ENCODE measurements at regions not wholly inside any gene's neighbourhood (a gene's known extent, or its start where the extent isn't known, plus 50 kb on each side); places are given as distances from the start of the nearest gene placed in this dataset.

DNA sequence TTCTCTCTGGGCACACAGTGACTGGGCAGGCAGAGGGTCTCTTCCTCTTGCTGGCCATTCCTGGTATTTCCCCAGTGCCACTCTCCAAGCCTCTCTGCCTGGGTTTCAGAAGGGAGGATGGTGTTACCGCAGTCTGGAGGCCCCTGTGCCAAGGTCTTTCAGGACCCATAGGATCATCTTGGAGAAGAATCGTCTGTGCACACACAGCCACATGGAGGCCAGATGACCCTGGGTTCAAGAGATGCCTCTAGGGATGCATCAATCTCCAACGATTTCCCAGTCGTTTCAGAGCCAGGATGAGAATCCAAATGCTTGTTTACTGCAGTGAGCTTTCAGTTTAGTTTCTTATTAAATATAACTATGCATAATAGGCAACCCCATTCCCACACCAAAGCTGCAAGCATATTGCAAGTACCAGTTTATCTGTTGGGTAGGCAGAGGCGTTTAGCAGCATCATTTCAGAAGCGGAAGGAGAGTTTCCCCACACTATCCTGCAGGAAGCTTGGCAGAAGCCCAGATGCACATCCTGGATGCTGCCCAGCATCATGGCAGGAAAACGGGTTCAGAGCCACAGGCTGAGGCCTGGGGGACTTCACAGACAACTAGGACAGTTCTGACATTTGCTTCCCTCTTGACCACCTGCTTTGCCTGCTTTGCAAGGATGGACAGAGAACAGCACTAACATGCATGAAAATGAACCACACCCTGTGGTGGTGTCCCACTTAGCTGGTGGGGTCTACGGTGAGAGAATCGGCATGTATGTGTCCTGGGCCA, 134.7 kb upstream of the FAM20C start:
- Histone ChIP-seq H3K36me3 (ENCODE audit: control insufficient read depth, insufficient read depth, low read length) (no peaks in the 10 kb centered on the region), H3K4me1 (ENCODE audit: control insufficient read depth, insufficient read depth, low read length, poor library complexity, severe bottlenecking) (no peaks in the 10 kb centered on the region), H3K4me3 (ENCODE audit: low read depth, low read length) (no peak overlapping the region), H3K27ac (ENCODE audit: insufficient read depth, low read length, poor library complexity, severe bottlenecking) (no peak overlapping the region), H3K9me3 (ENCODE audit: control insufficient read depth in 2 of 2, low read length in 2 of 2) (no peaks in the 10 kb centered on the region), H3K27me3 (ENCODE audit: control insufficient read depth, insufficient read depth, low read length) (no peaks in the 10 kb centered on the region)
- Mint-ChIP-seq H3K27me3 (no peaks in the 10 kb centered on the region), H3K27ac (no peak overlapping the region), H3K9me3 (no peaks in the 10 kb centered on the region), H3K4me3 (no peak overlapping the region), H3K4me1 (no peaks in the 10 kb centered on the region), H3K36me3 (no peaks in the 10 kb centered on the region)
- DNase-seq, result no peak
- no peak for ATAC-seq (ENCODE audit: low read depth in 2 of 2)

GRCh38 chr7:58316-58715, 134.1 kb upstream of the FAM20C start:
- Histone ChIP-seq H3K27me3 (ENCODE audit: control insufficient read depth, insufficient read depth, low read length) (no peaks in the 10 kb centered on the region), H3K9me3 (ENCODE audit: control insufficient read depth in 2 of 2, low read length in 2 of 2) (no peaks in the 10 kb centered on the region), H3K36me3 (ENCODE audit: control insufficient read depth, insufficient read depth, low read length) (no peaks in the 10 kb centered on the region), H3K4me1 (ENCODE audit: control insufficient read depth, insufficient read depth, low read length, poor library complexity, severe bottlenecking) (no peaks in the 10 kb centered on the region), H3K4me3 (ENCODE audit: low read depth, low read length) (no peak overlapping the region), H3K27ac (ENCODE audit: insufficient read depth, low read length, poor library complexity, severe bottlenecking) (no peak overlapping the region)
- DNase-seq (no peak), ATAC-seq (ENCODE audit: low read depth in 2 of 2) (no peak)
- Mint-ChIP-seq H3K9me3 (no peaks in the 10 kb centered on the region), H3K4me3 (no peak overlapping the region), H3K4me1 (no peaks in the 10 kb centered on the region), H3K27ac (no peak overlapping the region), H3K36me3 (no peaks in the 10 kb centered on the region), H3K27me3 (no peaks in the 10 kb centered on the region)

DNA sequence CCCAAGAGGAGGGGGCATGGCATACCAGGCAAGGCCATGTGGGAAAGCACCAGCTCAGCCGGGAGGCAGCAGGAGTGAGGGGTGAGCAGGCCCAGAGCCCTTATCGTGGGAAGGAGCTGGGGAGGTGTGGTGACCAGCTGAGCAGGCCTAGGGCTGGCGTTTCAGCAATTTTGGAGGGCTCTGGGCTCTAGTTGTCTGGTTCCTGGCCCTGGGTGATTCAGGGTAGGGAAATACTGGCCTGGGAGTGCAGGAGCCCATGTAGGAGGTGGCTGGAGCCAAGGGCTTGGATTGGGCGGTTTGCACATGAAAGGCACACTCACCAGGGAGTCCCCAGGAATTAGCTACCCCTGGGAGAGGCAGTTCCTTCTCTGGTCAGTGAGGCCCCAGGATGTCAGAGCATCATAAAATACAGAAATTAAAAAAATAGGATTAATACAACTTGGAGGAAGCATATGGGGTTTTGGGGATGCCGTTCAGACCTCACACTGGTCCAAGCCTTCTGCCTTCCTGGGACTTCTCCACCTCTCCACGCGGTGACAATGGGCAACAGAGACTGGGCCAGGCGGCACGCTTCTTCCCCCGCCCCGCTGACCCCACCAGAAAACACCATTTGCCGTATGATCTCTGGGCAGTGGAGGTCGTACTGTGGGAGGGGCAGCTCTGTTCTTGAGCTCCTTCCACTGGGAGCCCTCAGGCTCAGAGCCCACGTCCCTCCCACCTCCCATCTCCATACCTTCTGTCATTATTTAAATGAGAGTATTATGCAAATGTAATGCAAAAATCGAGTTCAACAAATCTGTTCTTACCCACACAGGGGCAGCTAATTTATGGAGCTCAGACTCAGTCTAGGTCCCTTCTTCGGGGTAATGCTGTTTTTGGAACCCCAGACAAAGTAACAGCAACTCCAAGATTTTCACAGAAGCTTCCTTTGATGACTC, 133.0 kb upstream of the FAM20C start:
- Mint-ChIP-seq H3K27me3 (no peaks in the 10 kb centered on the region), H3K27ac (peak overlapping the region in 1 of 3 donors; percentile 41), H3K36me3 (no peaks in the 10 kb centered on the region), H3K4me1 (no peaks in the 10 kb centered on the region), H3K9me3 (no peaks in the 10 kb centered on the region), H3K4me3 (no peak overlapping the region)
- DNase-seq (no peak), ATAC-seq (ENCODE audit: low read depth in 2 of 2) (no peak)
- H3K27me3 ChIP-seq (ENCODE audit: control insufficient read depth, insufficient read depth, low read length), result no peaks in the 10 kb centered on the region
- no peak overlapping the region for H3K4me3 ChIP-seq (ENCODE audit: low read depth, low read length)
- no peaks in the 10 kb centered on the region for H3K4me1 ChIP-seq (ENCODE audit: control insufficient read depth, insufficient read depth, low read length, poor library complexity, severe bottlenecking)
- no peaks in the 10 kb centered on the region for H3K36me3 ChIP-seq (ENCODE audit: control insufficient read depth, insufficient read depth, low read length)
- H3K9me3 ChIP-seq (ENCODE audit: control insufficient read depth in 2 of 2, low read length in 2 of 2), result no peaks in the 10 kb centered on the region
- no peak overlapping the region for H3K27ac ChIP-seq (ENCODE audit: insufficient read depth, low read length, poor library complexity, severe bottlenecking)

GRCh38 chr7:60017-60675, 132.2 kb upstream of the FAM20C start:
- Mint-ChIP-seq H3K27ac (no peak overlapping the region), H3K4me1 (no peaks in the 10 kb centered on the region), H3K9me3 (no peaks in the 10 kb centered on the region), H3K36me3 (no peaks in the 10 kb centered on the region), H3K4me3 (no peak overlapping the region), H3K27me3 (no peaks in the 10 kb centered on the region)
- no peak for ATAC-seq (ENCODE audit: low read depth in 2 of 2)
- Histone ChIP-seq H3K27ac (ENCODE audit: insufficient read depth, low read length, poor library complexity, severe bottlenecking) (no peak overlapping the region), H3K27me3 (ENCODE audit: control insufficient read depth, insufficient read depth, low read length) (no peaks in the 10 kb centered on the region), H3K4me3 (ENCODE audit: low read depth, low read length) (no peak overlapping the region), H3K4me1 (ENCODE audit: control insufficient read depth, insufficient read depth, low read length, poor library complexity, severe bottlenecking) (no peaks in the 10 kb centered on the region), H3K36me3 (ENCODE audit: control insufficient read depth, insufficient read depth, low read length) (no peaks in the 10 kb centered on the region), H3K9me3 (ENCODE audit: control insufficient read depth in 2 of 2, low read length in 2 of 2) (no peaks in the 10 kb centered on the region)
- DNase-seq, result no peak

DNA sequence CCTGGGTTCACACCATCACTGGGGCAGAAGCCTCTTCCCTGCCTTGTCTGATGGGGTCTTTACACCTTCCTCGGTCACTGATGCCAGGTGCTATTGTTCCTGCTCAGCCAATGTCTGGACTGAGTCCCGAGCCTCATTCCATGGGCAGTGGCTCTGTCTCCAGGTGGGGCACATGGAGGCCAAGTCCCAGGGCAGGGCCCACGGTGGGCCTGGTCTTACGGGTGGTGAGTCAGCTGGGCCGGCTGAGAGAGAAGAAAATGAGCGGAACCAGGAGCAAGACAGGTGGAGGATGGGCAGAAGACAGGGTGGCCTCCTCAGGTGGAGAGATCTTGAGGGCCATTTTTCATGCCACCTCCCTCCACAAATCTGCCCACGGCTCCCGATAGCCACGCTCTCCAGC, 131.7 kb upstream of the FAM20C start:
- no peaks in the 10 kb centered on the region for H3K36me3 Mint-ChIP-seq
- no peak overlapping the region for H3K27ac Mint-ChIP-seq

GRCh38 chr7:61111-61510, 131.3 kb upstream of the FAM20C start:
- ATAC-seq (ENCODE audit: low read depth in 2 of 2) (no peak), DNase-seq (no peak)
- Mint-ChIP-seq H3K4me1 (no peaks in the 10 kb centered on the region), H3K4me3 (no peak overlapping the region), H3K36me3 (no peaks in the 10 kb centered on the region), H3K27ac (no peak overlapping the region), H3K9me3 (no peaks in the 10 kb centered on the region), H3K27me3 (no peaks in the 10 kb centered on the region)
- Histone ChIP-seq H3K4me1 (ENCODE audit: control insufficient read depth, insufficient read depth, low read length, poor library complexity, severe bottlenecking) (no peaks in the 10 kb centered on the region), H3K4me3 (ENCODE audit: low read depth, low read length) (no peak overlapping the region), H3K27ac (ENCODE audit: insufficient read depth, low read length, poor library complexity, severe bottlenecking) (no peak overlapping the region), H3K27me3 (ENCODE audit: control insufficient read depth, insufficient read depth, low read length) (no peaks in the 10 kb centered on the region), H3K9me3 (ENCODE audit: control insufficient read depth in 2 of 2, low read length in 2 of 2) (no peaks in the 10 kb centered on the region), H3K36me3 (ENCODE audit: control insufficient read depth, insufficient read depth, low read length) (no peaks in the 10 kb centered on the region)

More for the DNA sequence above, 131.7 kb upstream of the FAM20C start:
- Mint-ChIP-seq H3K27me3 (no peaks in the 10 kb centered on the region), H3K4me3 (no peak overlapping the region), H3K4me1 (no peaks in the 10 kb centered on the region), H3K9me3 (no peaks in the 10 kb centered on the region)
- ATAC-seq (ENCODE audit: low read depth in 2 of 2) (no peak), DNase-seq (no peak)
- Histone ChIP-seq H3K36me3 (ENCODE audit: control insufficient read depth, insufficient read depth, low read length) (no peaks in the 10 kb centered on the region), H3K4me3 (ENCODE audit: low read depth, low read length) (no peak overlapping the region), H3K9me3 (ENCODE audit: control insufficient read depth in 2 of 2, low read length in 2 of 2) (no peaks in the 10 kb centered on the region), H3K27me3 (ENCODE audit: control insufficient read depth, insufficient read depth, low read length) (no peaks in the 10 kb centered on the region), H3K4me1 (ENCODE audit: control insufficient read depth, insufficient read depth, low read length, poor library complexity, severe bottlenecking) (no peaks in the 10 kb centered on the region), H3K27ac (ENCODE audit: insufficient read depth, low read length, poor library complexity, severe bottlenecking) (no peak overlapping the region)

DNA sequence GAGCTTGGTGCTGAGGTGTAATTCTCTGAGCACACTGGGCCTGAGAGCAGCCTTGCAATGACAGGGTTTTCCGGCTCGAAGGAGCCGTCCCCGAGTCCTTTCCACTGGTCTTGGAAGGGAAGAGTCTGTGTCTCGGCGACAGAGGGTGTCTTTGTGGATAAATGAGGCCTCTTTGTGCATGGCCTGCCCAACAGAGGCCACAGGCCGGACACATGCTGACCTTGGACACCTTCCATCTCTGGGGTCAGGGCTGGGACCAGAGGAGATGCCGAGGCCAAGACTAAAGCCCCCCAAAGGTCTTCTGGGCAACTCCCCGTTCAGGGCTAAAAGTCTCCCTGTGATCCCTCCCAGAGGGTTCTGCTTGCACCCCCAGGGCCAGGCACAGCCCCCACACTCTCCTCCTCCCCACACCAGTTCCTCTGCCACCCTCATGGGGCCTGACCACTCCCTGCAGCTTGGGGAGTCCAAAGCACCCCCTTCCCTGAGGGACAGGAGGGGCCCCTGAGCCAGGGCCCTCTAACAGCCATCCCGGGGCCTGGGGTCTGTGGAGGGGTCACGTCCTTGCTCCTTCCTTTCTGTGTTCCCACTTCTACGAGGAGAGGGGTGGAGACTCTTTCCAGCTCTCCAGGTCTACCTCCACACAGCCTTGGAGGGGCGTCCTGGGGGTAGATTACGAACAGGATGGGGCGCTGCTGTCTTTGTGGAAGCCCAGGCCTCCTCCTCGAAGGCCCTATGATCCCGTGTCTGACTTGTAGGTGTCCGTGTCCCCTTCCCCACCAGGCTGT, 130.6 kb upstream of the FAM20C start:
- no peak overlapping the region for H3K27ac ChIP-seq (ENCODE audit: insufficient read depth, low read length, poor library complexity, severe bottlenecking)
- H3K4me3 Mint-ChIP-seq, result no peak overlapping the region
- no peaks in the 10 kb centered on the region for H3K36me3 Mint-ChIP-seq
- no peak for DNase-seq
- no peaks in the 10 kb centered on the region for H3K27me3 Mint-ChIP-seq
- no peak overlapping the region for H3K27ac Mint-ChIP-seq
- no peaks in the 10 kb centered on the region for H3K9me3 ChIP-seq (ENCODE audit: control insufficient read depth in 2 of 2, low read length in 2 of 2)
- H3K4me1 ChIP-seq (ENCODE audit: control insufficient read depth, insufficient read depth, low read length, poor library complexity, severe bottlenecking), result no peaks in the 10 kb centered on the region
- no peaks in the 10 kb centered on the region for H3K9me3 Mint-ChIP-seq
- no peak overlapping the region for H3K4me3 ChIP-seq (ENCODE audit: low read depth, low read length)
- no peak for ATAC-seq (ENCODE audit: low read depth in 2 of 2)
- H3K36me3 ChIP-seq (ENCODE audit: control insufficient read depth, insufficient read depth, low read length), result no peaks in the 10 kb centered on the region
- no peaks in the 10 kb centered on the region for H3K27me3 ChIP-seq (ENCODE audit: control insufficient read depth, insufficient read depth, low read length)
- no peaks in the 10 kb centered on the region for H3K4me1 Mint-ChIP-seq

Measured in CD4-positive, CD25-positive, alpha-beta regulatory T cell (primary cell).